ENCODE measurements at regions not wholly inside any gene's neighbourhood (a gene's known extent, or its start where the extent isn't known, plus 50 kb on each side); places are given as distances from the start of the nearest gene placed in this dataset.

DNA sequence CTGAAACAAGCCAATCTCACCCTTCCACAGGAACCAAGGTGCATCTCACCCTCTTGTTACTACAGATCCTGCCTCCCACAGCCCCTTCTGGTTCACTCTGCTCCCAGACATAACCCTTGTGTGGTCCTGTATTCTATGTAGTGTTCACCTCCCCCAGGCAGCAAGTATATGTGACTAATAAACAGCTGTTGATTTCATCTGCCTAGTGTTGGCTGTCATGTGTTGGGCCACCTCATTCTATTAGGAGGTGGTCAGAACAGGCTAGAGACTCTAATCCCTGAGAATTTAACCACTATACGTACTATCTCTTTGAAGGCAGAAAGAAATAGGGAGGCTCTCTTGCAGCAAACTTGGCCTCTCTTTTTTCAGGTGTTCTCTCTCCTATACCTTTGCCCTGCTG lies 134.3 kb upstream of the RPL34 start:
- Histone ChIP-seq H3K4me3 (replicated peaks in 1 of 3; ENCODE audit: insufficient read depth in 1 of 3, low read depth in 2 of 3, low read length in 3 of 3) (no peak overlapping the region), H3K9me3 (ENCODE audit: low read length) (no peaks in the 10 kb centered on the region), H2AFZ (ENCODE audit: low read length) (no peak overlapping the region), H3K79me2 (ENCODE audit: insufficient read depth, low read length) (no peaks in the 10 kb centered on the region), H3K27ac (ENCODE audit: extremely low read length, insufficient read depth, low read length) (no peak overlapping the region), H3K4me1 (ENCODE audit: insufficient read depth, low read length) (no peaks in the 10 kb centered on the region), H3K4me2 (ENCODE audit: low read depth, low read length) (no peak overlapping the region), H4K20me1 (ENCODE audit: insufficient read depth, low read length) (no peaks in the 10 kb centered on the region), H3K9ac (ENCODE audit: insufficient read depth, low read depth, low read length) (no peak overlapping the region), H3K27me3 (ENCODE audit: control insufficient read depth in 1 of 2, insufficient read depth in 2 of 2, low read length in 2 of 2) (no peaks in the 10 kb centered on the region; a peak in 1 of 5 replicates), H3K36me3 (replicated peaks in 1 of 2; ENCODE audit: control insufficient read depth in 1 of 2, insufficient read depth in 2 of 2, low read length in 2 of 2) (no peaks in the 10 kb centered on the region)
- ATAC-seq (no peak), DNase-seq (ENCODE audit: low spot score) (no peak), FAIRE-seq (no peak)
- TF ChIP-seq ZFAT (CRISPR knock-in tag; conservative IDR thresholded peaks at IDR 0.05) (no peak), ZNF280B (CRISPR knock-in tag; IDR thresholded peaks at IDR 0.05; ENCODE audit: borderline replicate concordance) (no peak)
- TF ChIP-seq, protein P1, sequence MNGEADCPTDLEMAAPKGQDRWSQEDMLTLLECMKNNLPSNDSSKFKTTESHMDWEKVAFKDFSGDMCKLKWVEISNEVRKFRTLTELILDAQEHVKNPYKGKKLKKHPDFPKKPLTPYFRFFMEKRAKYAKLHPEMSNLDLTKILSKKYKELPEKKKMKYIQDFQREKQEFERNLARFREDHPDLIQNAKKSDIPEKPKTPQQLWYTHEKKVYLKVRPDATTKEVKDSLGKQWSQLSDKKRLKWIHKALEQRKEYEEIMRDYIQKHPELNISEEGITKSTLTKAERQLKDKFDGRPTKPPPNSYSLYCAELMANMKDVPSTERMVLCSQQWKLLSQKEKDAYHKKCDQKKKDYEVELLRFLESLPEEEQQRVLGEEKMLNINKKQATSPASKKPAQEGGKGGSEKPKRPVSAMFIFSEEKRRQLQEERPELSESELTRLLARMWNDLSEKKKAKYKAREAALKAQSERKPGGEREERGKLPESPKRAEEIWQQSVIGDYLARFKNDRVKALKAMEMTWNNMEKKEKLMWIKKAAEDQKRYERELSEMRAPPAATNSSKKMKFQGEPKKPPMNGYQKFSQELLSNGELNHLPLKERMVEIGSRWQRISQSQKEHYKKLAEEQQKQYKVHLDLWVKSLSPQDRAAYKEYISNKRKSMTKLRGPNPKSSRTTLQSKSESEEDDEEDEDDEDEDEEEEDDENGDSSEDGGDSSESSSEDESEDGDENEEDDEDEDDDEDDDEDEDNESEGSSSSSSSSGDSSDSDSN (CRISPR knock-in tag; IDR thresholded peaks at IDR 0.05): no peak
- 11% methylated on average over 1 of the region's 1 CpG for WGBS (ENCODE audit: low lambda C conversion rate)
- CTCF ChIA-PET (ENCODE audit: low intra/inter-chr PET ratio, low total read pairs): no interaction called here
- POLR2A ChIA-PET: no interaction called here
- intact Hi-C loops (cut with micrococcal nuclease; ENCODE audit: unreplicated experiment) (no loop called here), in situ Hi-C loops (cut with HindIII; ENCODE audit: extremely low pct_ligation_motif_present, low pct_unique_long_range_greater_than_20kb) (loop anchor here (25.0 kb wide), 1 partner anchor 449 kb away; no protein-coding TSS in a partner anchor)
- BruUV-seq (replicated peaks): no TSS peak

- Histone ChIP-seq H3K4me3 (replicated peaks in 1 of 3; ENCODE audit: insufficient read depth in 1 of 3, low read depth in 2 of 3, low read length in 3 of 3) (no peak overlapping the region), H3K9ac (ENCODE audit: insufficient read depth, low read depth, low read length) (no peak overlapping the region), H3K27me3 (ENCODE audit: control insufficient read depth in 1 of 2, insufficient read depth in 2 of 2, low read length in 2 of 2) (no peaks in the 10 kb centered on the region; a peak in 1 of 5 replicates), H3K9me3 (ENCODE audit: low read length) (no peaks in the 10 kb centered on the region), H3K4me1 (ENCODE audit: insufficient read depth, low read length) (no peaks in the 10 kb centered on the region), H4K20me1 (ENCODE audit: insufficient read depth, low read length) (no peaks in the 10 kb centered on the region), H3K36me3 (replicated peaks in 1 of 2; ENCODE audit: control insufficient read depth in 1 of 2, insufficient read depth in 2 of 2, low read length in 2 of 2) (no peaks in the 10 kb centered on the region), H3K27ac (ENCODE audit: extremely low read length, insufficient read depth, low read length) (no peak overlapping the region), H3K79me2 (ENCODE audit: insufficient read depth, low read length) (no peaks in the 10 kb centered on the region), H2AFZ (ENCODE audit: low read length) (no peak overlapping the region), H3K4me2 (ENCODE audit: low read depth, low read length) (no peak overlapping the region)
- intact Hi-C loops (cut with micrococcal nuclease; ENCODE audit: unreplicated experiment): no loop called here
- no peak for FAIRE-seq
- 4% methylated on average over 1 of the region's 1 CpG for WGBS (ENCODE audit: low lambda C conversion rate)
- in situ Hi-C loops (cut with HindIII; ENCODE audit: extremely low pct_ligation_motif_present, low pct_unique_long_range_greater_than_20kb): loop anchor here (25.0 kb wide), 1 partner anchor 447 kb away; no protein-coding TSS in a partner anchor
- ATAC-seq: no peak
- no TSS peak for BruUV-seq (replicated peaks)
- ChIA-PET POLR2A (no interaction called here), CTCF (ENCODE audit: low intra/inter-chr PET ratio, low total read pairs) (no interaction called here)
- no peak for DNase-seq (ENCODE audit: low spot score)
- no peak for TF ChIP-seq KDM3A (CRISPR knock-in tag; IDR thresholded peaks at IDR 0.05; ENCODE audit: low read depth)
- no peak for TF ChIP-seq CC2D1A (CRISPR knock-in tag; IDR thresholded peaks at IDR 0.05)
- no peak for TF ChIP-seq PCBP2 (optimal IDR thresholded peaks at IDR 0.05; ENCODE audit: low read depth, low read length, poor library complexity, severe bottlenecking)
- TF ChIP-seq, protein P2, sequence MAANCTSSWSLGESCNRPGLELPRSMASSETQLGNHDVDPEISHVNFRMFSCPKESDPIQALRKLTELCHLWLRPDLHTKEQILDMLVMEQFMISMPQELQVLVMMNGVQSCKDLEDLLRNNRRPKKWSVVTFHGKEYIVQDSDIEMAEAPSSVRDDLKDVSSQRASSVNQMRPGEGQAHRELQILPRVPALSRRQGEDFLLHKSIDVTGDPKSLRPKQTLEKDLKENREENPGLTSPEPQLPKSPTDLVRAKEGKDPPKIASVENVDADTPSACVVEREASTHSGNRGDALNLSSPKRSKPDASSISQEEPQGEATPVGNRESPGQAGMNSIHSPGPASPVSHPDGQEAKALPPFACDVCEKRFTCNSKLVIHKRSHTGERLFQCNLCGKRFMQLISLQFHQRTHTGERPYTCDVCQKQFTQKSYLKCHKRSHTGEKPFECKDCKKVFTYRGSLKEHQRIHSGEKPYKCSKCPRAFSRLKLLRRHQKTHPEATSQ (CRISPR knock-in tag; IDR thresholded peaks at IDR 0.05; ENCODE audit: borderline replicate concordance): no peak
- no peak for TF ChIP-seq RCOR2 (CRISPR knock-in tag; IDR thresholded peaks at IDR 0.05)
- TF ChIP-seq THYN1 (CRISPR knock-in tag; IDR thresholded peaks at IDR 0.05; ENCODE audit: borderline replicate concordance, low read depth): no peak
- TF ChIP-seq MAFG (CRISPR knock-in tag; IDR thresholded peaks at IDR 0.05): no peak
- no peak for TF ChIP-seq ZNF30 (CRISPR knock-in tag; IDR thresholded peaks at IDR 0.05)
- no peak for TF ChIP-seq FOXO1 (CRISPR knock-in tag; IDR thresholded peaks at IDR 0.05)
- no peak for TF ChIP-seq EZH2 (conservative IDR thresholded peaks at IDR 0.05; ENCODE audit: low read depth, low read length)
- no peak for TF ChIP-seq ETV5 (CRISPR knock-in tag; IDR thresholded peaks at IDR 0.05; ENCODE audit: borderline replicate concordance)
- no peak for TF ChIP-seq ZNF788 (CRISPR knock-in tag; IDR thresholded peaks at IDR 0.05; ENCODE audit: borderline replicate concordance)
Observed at GRCh38 chr4:108484187-108484586, 136.2 kb upstream of the RPL34 start.
